ENCODE measurements at regions not wholly inside any gene's neighbourhood (a gene's known extent, or its start where the extent isn't known, plus 50 kb on each side); places are given as distances from the start of the nearest gene placed in this dataset.

DNA sequence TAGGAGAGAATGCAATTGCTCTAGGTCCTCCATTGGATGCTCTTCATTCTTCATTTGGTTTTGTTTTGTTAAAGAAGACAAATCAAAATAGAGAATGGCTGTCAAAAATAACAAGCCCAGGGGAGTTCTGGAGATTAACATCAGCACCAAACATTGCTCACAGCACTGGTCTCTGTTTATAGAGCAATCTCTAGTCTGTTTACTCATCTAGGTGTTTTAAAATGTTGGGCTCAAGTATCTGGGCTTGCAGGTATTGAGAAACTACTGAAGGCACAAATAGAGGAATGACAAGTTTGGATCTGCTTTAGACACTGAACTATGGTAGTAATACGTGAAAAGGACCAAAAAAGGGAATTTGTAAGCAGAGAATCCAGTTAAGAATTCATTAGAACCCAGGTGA, 77.0 kb upstream of the TMC1 start:
- no peaks in the 10 kb centered on the region for H3K27me3 Mint-ChIP-seq (ENCODE audit: low read depth)
- peaks cover 16 to 28% of the 10 kb centered on the region in 2 experiments for H3K4me1 Mint-ChIP-seq
- Histone ChIP-seq H3K79me2 (ENCODE audit: insufficient read depth, low read length) (no peaks in the 10 kb centered on the region), H2BK12ac (ENCODE audit: insufficient read length, low read depth, low read length) (no peak overlapping the region), H2BK15ac (ENCODE audit: low read depth, low read length) (no peak overlapping the region), H3K79me1 (ENCODE audit: insufficient read depth, low read depth, low read length, poor library complexity, severe bottlenecking) (no peaks in the 10 kb centered on the region), H2BK5ac (ENCODE audit: insufficient read length, low read length) (no peak overlapping the region), H2BK20ac (ENCODE audit: low read depth, low read length, poor library complexity, severe bottlenecking) (no peak overlapping the region), H3T11ph (ENCODE audit: low read length) (no peak overlapping the region), H3K27ac (ENCODE audit: insufficient read length, low read depth, low read length) (no peak overlapping the region), H3K9me3 (ENCODE audit: control insufficient read depth, low read depth, low read length) (no peaks in the 10 kb centered on the region), H4K20me1 (ENCODE audit: control insufficient read depth, insufficient read depth, insufficient read length) (no peaks in the 10 kb centered on the region), H4K91ac (ENCODE audit: insufficient read length, low read depth, low read length) (no peak overlapping the region), H3K9ac (ENCODE audit: extremely low read depth, insufficient read length, low read length) (no peak overlapping the region), H3K18ac (ENCODE audit: insufficient read length, low read depth, low read length) (no peak overlapping the region), H3K27me3 (ENCODE audit: insufficient read depth, low read length) (no peaks in the 10 kb centered on the region), H3K23me2 (ENCODE audit: insufficient read length, low read depth, low read length, poor library complexity, severe bottlenecking) (no peaks in the 10 kb centered on the region), H4K8ac (replicated peaks; ENCODE audit: insufficient read length, low read depth, low read length) (no peak overlapping the region), H2BK120ac (ENCODE audit: low read depth, low read length, poor library complexity, severe bottlenecking) (no peak overlapping the region), H3K56ac (ENCODE audit: insufficient read length, low read depth, low read length) (no peak overlapping the region), H3K4me1 (ENCODE audit: insufficient read depth, low read length) (peaks cover 2% of the 10 kb centered on the region; the same call in 1 of the 2 replicates), H3K23ac (ENCODE audit: insufficient read length, low read depth, low read length) (no peak overlapping the region), H3K4me2 (ENCODE audit: insufficient read depth, insufficient read length, low read length) (no peak overlapping the region), H3K14ac (ENCODE audit: insufficient read depth, low read length) (no peak overlapping the region), H2AK5ac (ENCODE audit: insufficient read length, low read length) (no peak overlapping the region), H3K4ac (ENCODE audit: low read depth, low read length) (no peak overlapping the region), H2AFZ (ENCODE audit: low read length) (no peak overlapping the region), H4K5ac (ENCODE audit: insufficient read length, low read depth, low read length) (no peak overlapping the region)
- no peak overlapping the region for H3K27ac Mint-ChIP-seq
- H3K36me3 Mint-ChIP-seq (ENCODE audit: insufficient read depth in 1 of 3, low read depth in 3 of 3), result no peaks in the 10 kb centered on the region
- H3K4me3 Mint-ChIP-seq, result no peak overlapping the region
- H3K9me3 Mint-ChIP-seq, result no peaks in the 10 kb centered on the region; a peak in 1 of 5 replicates
- no CpG with 5 or more reads among the region's 1 CpG for WGBS (ENCODE audit: extremely low coverage, insufficient read length, low lambda C conversion rate)
- TF ChIP-seq CTCF (conservative IDR thresholded peaks at IDR 0.05), result no peak
- DNase-seq, result no peak
